D721Med (cell line): ENCODE measurements at regions not wholly inside any gene's neighbourhood (a gene's known extent, or its start where the extent isn't known, plus 50 kb on each side); places are given as distances from the start of the nearest gene placed in this dataset.

Experiments used
- DNase-seq: peaks from one replicate; pipeline ENCODE4 v3.0.0; 2011; ENCODE audit warnings: low spot score; ENCODE audit not compliant: insufficient read length
- FAIRE-seq: peaks from 2 replicates; lab custom pipeline; 2011; peaks lifted over from hg19 to GRCh38; lab: Jason Lieb, UNC
- CTCF ChIP-seq: IDR thresholded peaks from 2 replicates; pipeline ENCODE4 v1.5.1; 2012; ENCODE audit warnings: mild to moderate bottlenecking, control low read depth; ENCODE audit not compliant: insufficient read depth; ENCODE audit errors: missing control alignments

- no peak for DNase-seq
- no peak for FAIRE-seq
- no peak for TF ChIP-seq CTCF
These were observed 58.1 kb upstream of the PRR23E start for GRCh38 chr3:127134887-127135240.

- FAIRE-seq (no peak), DNase-seq (no peak)
- no peak for TF ChIP-seq CTCF
These were observed 57.5 kb upstream of the PRR23E start for GRCh38 chr3:127135241-127136023.

GRCh38 chr3:127136024-127136600 lies 56.8 kb upstream of the PRR23E start:
- FAIRE-seq: no peak

GRCh38 chr3:127136706-127137105 lies 56.2 kb upstream of the PRR23E start:
- no peak for FAIRE-seq

More at GRCh38 chr3:127136024-127136600, 56.8 kb upstream of the PRR23E start:
- no peak for TF ChIP-seq CTCF
- DNase-seq: no peak

GRCh38 chr3:127137113-127137512 lies 55.8 kb upstream of the PRR23E start:
- DNase-seq (no peak), FAIRE-seq (no peak)
- TF ChIP-seq CTCF: no peak

More at GRCh38 chr3:127136706-127137105, 56.2 kb upstream of the PRR23E start:
- TF ChIP-seq CTCF: no peak
- DNase-seq: no peak

- no peak for TF ChIP-seq CTCF
- no peak for FAIRE-seq
- DNase-seq: no peak
These were observed 55.0 kb upstream of the PRR23E start for GRCh38 chr3:127137757-127138536.
